Ovary (tissue), 3 donors: ENCODE measurements at regions not wholly inside any gene's neighbourhood (a gene's known extent, or its start where the extent isn't known, plus 50 kb on each side); places are given as distances from the start of the nearest gene placed in this dataset.
"Not testable (repeated sequence)": the region's sequence is repeated elsewhere in the genome, so short reads cannot be mapped to it uniquely, and the experiment has no call there.

Experiments
- CTCF ChIP-seq, 3 donors: fragments of 450-650 bp in 2 of 3; fragments of 200-600 bp in 1 of 3; IDR thresholded peaks; one replicate each; pipeline versions ENCODE4 v1.5.1 to v1.8.0; 2016 to 2022; ENCODE audit warnings: antibody characterized with exemption in 3 of 3, mild to moderate bottlenecking in 1 of 3
- EP300 ChIP-seq: sonication (generic); formaldehyde crosslinking; IDR thresholded peaks from one replicate; pipeline ENCODE4 v1.6.1; 2017; ENCODE audit warnings: antibody characterized with exemption
- donor health status: DM: no; HTN: no; CAD: no.

- not testable (repeated sequence) for TF ChIP-seq CTCF (IDR thresholded peaks at IDR 0.05); EP300
Measured at GRCh38 chr21:18834121-18834520, 430.5 kb upstream of the TMPRSS15 start.
